ENCODE measurements at regions not wholly inside any gene's neighbourhood (a gene's known extent, or its start where the extent isn't known, plus 50 kb on each side); places are given as distances from the start of the nearest gene placed in this dataset.

DNA sequence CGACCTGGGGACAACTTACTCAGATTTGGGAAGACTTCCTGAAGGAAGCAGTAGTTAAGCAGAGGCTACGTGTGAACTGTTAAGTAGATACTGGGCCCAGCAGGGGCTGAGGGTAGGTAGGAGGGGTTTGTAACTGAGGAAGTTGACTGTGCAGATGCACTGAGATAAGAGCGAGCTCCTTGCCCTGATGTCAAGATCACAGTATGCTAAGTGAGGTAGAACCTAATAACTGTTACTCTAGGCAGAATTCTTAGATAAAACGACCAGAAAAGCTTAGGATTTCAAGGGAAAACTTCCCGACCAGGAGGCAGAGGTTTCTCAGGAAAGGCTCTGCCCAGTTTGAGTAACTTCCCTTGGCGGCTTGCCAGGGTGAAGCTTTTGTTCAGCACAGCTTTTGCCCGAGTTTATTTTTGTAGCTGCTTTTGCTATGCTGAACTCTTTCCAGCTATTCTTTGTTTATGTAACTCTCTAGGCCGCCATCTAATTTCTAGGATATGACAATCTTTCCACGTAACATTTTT, 632.1 kb downstream of the DIAPH3 start:
- DNase-seq (ENCODE audit: low read depth): peak; percentile 72

DNA sequence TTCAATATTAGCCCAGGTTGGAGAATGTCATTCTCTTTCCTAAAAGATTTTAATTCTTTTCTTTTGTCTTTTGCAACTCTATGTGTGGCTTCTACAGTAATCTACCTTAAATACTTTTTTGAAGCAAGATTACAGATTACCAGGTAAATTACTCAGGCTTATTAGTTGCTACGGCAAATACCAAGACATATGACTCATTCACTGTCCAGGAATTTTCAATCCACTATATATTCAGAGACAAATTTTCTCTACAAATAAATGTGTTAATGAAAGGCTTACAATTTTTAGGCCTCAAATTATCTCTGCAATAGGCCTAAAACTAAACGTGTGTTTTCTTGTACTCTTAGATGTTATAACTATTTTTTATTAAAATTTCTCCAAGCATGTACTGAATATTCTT, 631.3 kb downstream of the DIAPH3 start:
- DNase-seq (ENCODE audit: low read depth): no peak

DNA sequence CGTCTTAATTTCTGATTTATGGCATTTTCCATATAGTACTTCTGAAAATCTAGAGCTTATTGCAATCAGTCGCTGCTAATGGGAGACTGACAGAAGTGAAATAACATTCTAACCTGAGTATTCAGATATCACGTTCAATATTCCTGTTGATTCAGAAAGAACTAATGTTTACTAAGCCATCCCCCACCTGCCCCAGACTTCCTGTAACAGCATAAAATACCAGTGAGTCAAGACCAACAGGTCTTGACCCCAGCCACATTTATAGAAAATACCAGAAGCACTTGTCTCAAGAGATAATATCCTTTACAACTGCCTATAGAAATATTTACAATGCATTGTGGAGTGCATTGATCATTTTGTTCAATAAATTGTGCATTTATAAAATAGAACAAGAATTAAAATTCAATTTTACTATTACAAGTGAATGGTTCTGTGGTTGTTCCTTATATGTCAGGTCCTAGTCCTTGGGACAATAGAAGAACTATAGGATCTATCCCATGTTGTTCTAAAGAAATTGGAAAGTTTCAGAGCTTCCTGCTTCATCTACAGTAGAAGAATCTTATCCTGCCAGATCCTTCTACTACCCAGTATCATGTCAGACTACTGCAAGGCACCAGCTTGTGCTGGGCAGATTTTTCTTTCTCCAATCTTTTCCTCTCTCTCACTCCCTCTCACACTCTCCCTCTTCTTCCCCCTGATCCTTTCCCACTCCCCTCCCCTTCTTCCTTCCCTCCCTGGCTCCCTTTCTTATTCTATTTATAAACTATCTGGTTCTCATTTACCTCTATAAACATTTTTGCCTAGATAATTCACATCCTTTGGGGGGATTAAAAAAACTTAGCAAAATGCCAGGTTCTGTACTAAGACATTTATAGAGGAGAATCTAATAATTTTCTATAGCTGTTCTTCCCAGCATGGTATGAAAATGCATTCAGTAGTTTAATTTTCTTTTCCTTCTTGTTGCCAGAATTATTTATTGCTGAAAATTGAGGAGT, 629.9 kb downstream of the DIAPH3 start:
- peak; percentile 11 for DNase-seq (ENCODE audit: low read depth)

DNA sequence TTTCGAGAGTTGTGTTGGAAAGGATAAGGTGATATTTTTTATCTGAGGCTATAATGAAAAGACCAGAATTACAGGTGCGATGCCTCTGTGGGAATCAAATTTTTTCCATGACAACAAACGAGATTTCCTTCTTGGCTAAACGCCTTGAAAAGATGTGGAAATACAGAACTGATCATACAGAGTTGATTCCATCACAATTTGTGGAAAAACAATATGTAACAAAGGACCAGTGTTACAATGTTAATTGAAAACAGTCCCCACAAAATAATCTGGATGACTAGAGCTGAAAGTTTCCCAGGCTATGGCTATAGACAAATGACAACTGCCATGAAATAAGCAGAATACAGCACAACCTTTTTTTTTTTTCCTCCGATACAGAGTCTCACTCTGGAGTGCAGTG, 628.9 kb downstream of the DIAPH3 start:
- DNase-seq (ENCODE audit: low read depth): no peak

DNA sequence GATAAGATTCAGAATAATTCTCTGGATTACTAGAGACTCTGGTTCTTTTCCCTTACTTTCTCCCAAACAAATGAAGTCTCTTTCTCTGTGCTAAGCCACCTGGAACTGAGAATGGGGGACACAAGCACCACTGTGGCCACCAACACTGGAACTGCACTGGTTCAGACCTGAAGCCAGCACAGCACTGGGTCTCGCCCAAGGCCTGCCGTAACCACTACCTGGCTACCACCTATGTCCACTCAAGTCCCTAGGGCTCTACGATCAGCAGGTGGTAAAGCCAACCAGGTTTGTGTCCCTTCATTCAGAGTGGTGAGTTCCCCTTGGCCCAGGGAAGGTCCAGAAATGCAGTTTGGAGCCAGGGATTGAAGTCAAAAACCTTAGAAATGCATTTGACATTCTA, 626.2 kb downstream of the DIAPH3 start:
- DNase-seq (ENCODE audit: low read depth): no peak

DNA sequence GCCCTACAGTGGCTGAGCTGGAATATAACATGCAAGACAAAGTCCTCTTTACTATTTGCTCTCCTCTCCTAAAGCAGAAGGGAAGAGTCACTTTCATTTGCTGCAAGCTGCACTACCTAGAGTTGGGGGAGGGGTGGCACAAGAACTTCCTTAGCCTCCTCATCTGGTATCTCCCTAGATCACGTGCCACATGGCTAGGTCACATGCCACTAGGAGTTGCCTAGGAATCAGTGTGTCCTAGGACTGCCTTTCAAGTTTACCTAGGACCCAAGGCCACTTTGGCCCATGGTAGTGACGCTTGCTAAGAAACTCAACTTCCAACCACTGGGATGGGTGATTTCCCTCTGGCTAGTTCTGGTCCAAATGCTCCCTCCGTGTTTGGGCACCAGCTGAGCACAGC, 625.2 kb downstream of the DIAPH3 start:
- DNase-seq (ENCODE audit: low read depth): no peak

DNA sequence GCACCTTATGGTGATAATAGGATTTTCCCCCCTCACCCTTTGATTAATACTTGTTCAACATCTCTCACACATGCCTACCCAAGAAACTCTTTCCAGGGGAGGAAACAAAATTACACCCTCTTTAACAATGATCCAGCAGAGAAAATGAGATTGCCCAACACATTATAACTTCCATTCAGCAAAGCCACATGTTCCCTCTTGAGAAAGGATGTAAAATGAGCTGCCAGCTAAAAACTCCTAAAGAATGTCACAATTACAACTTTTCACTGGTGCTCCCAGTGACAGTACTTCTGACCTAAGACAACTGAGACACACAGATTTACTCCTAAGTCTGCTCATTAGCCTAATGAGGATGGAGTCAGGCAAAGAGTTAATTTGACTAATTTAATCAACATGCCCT, 621.4 kb downstream of the DIAPH3 start:
- DNase-seq (ENCODE audit: low read depth): no peak

DNA sequence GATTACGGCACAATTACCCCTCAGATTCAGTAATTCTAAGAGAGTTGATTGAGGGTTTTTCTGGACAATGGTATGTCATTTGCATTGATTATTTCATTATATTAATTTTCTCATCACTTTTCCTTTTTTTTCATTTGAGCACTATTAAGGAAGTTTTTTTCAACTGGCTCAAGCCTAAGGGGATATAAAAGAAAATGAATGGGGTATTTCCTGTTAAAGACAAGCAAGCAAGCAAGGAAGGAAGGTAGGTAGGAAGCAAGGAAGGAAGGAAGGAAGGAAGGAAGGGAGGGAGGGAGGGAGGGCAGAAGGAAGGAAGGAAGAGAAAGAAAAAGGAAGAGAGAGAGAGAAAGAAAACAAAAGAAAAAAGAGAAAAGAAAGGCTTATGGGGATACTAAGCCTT, 620.3 kb downstream of the DIAPH3 start:
- DNase-seq (ENCODE audit: low read depth): no peak

DNA sequence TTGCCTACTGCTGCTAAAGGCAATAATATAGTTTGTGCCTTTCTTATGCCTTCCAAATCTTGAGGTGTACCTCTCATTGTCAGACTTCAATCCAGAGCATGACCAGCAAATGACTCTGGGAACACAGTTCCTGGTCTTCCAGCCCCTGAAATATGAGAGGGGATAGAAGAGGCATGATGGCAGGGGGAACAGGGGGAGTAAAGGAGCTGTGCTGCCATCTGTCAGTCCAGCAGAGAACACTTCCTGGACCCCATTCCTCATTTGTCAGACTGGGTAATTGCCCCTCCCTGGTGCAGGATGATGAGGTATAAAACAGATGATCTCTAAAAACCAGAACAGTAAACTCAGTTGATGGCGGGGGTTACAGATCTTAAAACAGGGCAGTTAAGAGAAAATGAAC, 618.7 kb downstream of the DIAPH3 start:
- DNase-seq (ENCODE audit: low read depth): no peak

DNA sequence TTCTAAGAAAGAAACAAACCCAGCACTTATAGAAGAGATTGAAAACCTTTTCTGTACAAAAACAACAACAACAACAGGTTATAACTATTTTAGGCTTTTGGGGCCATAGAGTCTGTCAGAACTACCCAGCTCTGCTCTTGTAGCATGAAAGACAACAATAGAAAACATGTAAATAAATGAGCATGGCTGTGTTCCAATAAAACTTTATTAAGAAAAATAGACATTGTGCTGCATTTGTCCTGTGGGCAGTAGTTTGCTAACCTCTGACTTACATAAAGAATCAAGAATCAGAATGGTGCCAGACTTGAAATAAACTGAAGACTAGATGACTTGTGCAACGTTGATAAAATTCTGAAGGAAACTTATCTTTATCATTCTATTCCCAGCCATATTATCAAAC, 617.5 kb downstream of the DIAPH3 start:
- DNase-seq (ENCODE audit: low read depth): no peak

DNA sequence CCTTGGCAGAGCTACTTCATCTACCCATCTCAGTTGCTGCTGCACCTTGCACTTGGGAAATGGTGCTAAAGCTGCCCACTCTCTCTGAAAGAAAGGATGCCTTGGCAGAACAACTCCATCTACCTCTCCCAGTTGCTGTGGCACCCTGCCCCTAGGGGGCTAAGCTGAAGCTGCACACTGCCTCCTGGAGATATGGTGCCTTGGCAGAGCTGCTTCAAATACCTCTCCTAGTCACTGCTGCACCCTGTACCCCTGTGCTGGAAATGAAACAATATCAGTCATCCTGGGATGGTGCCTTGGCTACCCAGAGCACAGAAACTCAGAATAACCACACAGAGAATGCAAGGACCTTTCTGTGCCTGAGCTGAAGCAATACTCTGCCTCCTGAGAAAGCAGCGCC, 615.8 kb downstream of the DIAPH3 start:
- no peak for DNase-seq (ENCODE audit: low read depth)

DNA sequence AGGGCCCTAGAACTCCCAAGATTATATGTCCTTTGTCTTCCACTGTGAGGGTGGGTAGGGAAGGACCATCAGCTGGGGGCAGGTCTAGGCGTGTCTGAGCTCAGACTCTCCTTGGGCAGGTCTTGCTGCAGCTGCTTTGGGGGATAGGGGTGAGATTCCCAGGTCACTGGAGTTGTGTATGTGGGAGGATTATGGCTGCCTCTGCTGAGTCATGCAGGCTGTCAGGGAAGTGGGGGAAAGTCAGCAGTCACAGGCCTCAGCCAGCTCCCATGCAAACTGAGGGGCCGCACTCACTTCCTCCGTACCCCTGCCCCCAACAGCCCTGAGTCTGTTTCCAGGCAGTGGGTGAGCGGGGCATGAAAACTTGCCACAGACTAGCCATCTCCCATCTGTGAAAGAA, 600.8 kb downstream of the DIAPH3 start:
- no peak for DNase-seq (ENCODE audit: low read depth)

DNA sequence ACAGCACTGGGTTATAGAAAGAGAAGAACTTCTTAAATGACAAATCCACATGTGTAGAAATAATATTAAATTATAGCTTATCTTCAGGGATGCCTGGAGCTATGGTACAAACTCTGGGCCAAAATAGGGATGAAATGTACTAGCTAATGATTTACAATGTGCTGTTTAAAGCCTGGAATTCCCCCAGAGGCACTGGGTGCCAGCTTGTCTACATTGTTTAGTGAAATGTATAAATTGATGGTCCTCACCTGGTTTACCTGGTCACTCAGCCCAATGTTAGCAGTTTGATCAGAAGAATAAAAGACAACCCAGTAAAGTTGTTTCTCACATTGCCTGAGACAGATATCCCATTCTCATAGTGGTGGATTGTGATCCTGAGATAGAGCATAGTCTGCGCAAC, 597.2 kb downstream of the DIAPH3 start:
- DNase-seq (ENCODE audit: low read depth): no peak

DNA sequence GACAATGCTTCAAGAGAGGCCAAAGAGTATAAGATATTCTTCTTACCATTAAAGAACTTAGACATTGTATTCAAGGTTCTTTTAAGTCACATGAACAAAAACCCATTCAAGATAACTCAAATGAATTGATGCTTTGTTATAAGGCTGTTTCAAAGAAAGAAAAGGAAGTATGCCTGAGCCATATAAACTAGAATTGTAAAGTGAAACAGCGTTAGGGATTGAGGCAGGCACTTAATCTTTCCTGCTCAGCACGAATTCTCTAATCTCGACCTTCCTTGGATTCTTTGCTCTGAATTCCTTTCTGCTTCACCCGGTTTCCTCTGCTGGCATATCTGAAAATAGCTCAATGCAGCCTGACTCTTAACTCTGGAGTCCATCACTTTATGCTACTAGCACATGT, 595.4 kb downstream of the DIAPH3 start:
- no peak for DNase-seq (ENCODE audit: low read depth)

DNA sequence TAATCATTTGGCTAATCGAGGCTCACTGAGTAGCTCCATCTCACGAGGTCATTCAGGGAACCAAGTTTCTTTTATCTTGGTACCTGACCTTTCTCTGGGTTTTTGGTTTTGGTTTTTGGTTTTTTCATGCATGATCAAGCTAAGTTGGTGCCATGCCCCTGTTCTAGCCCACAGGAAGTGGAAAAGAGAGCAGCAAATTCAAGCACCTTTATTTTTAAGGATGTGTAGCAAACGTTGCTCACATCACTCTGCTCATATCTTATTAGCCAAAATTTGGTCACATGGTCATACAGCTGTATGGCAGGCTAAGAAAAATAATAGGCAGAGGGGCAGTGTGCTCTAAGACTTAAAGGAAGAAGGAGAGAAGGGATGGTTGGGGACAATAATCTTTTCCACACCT, 593.5 kb downstream of the DIAPH3 start:
- no peak for DNase-seq (ENCODE audit: low read depth)

DNA sequence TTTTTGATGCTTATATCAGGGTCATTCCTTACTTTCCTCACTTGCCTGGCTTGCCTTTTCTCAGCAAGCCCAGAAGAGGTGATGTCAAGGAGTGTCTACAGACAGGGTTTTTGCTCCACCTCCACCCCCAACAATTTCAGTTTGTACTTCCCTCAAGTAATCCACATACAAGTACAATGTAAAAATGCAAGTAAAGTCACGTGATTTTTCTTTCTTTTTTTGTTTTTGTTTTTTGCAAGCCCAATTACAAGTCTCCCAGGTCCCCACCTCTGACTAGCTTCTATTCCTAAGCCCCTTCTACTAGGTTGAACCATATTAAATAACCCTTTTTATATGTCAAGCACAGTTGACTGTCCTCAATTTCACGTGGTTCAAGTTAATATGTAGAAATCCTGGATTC, 579.6 kb downstream of the DIAPH3 start:
- DNase-seq (ENCODE audit: low read depth): no peak

DNA sequence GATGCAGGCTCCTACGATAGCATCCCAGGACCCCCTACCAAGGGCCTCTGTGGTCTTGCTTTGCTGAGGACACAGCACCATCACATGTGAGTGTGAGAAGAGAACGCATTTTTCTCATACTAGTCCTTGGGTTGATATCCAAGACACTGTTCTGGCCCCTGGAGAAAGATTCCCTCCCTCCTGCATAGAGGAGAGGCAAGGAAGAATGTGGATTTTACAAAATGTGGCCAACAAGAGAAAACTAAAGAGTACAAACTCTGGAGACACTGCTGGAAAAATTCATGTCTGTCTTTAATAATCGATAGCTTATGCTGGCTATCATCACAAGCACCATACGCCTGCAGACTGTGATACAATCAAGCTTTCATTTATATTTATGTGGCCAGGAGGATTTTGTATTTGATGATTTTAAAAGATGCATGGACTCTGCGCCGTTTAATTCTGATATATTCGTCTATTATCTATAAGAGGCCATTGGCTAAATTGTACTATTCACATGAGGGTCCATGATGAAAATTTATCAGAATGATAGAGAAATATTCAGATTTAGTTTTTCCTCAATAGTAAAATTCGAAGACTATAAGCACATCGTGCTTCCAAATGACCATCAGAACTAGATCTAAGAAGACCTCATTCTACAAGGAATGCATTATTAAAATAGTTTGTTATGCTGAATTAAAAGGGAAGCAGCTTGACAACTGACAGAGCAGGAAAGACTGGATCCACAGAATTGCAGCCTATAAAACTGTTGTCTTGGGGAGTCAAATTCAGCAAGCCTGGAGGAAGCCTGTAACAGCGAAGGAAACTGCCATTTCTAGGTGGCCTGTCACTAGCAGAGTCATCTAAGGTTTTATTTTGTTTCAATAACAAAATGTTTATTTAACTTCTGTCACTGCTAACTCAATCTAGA, 578.7 kb downstream of the DIAPH3 start:
- no peak for DNase-seq (ENCODE audit: low read depth)

DNA sequence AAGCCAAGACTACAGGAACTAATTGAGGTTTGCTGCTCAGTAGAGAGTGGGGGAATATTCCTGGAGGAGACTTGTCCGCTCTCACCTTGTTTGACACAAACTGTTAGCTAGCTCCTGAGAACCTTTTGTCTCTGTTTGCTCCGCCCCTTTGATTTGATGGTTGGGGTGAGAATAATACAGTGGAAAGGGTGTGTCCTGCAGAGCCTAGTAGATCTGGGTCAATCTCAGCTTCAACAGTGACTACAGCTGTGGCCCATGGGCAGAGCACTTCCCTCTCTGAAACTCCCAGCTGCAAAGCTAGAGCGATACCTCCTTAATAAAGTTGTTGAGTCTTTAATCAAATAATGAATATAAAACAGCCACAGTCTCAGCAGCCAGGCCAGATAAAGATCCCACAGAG, 576.7 kb downstream of the DIAPH3 start:
- no peak for DNase-seq (ENCODE audit: low read depth)

DNA sequence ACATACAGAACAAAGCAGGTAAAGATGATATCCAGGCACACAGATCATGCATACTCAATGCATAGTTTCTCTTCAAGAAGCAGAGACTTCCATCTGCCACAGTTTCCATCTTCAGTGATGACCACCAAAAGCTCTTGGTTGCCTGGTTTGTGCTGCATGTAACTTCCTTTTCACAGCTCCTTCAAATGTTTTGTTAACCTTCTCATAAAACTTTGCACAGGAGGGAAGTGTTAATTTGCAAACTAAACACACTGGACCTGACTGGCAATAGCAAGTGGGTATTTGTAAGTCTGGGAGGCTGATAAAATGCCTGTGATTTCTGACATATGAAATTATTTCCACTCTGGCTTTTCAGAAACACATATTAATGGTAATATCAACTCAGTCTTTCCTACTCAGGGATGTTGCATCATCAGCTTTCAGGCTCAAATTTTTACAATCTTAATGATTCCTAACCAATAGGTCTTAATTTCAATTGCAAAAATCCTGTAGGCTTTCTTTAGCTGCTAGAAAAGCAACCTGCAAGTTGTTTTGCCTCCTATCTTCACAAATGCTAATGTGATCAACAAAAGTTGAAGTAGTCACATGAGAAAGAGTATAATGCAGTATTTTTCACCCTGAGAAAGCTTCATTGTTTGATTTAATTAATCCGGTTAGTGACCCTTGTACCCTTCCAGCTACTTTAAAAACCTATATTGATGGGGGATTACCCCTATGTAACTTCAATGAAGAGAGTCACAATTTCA, 575.6 kb downstream of the DIAPH3 start:
- DNase-seq (ENCODE audit: low read depth): no peak

DNA sequence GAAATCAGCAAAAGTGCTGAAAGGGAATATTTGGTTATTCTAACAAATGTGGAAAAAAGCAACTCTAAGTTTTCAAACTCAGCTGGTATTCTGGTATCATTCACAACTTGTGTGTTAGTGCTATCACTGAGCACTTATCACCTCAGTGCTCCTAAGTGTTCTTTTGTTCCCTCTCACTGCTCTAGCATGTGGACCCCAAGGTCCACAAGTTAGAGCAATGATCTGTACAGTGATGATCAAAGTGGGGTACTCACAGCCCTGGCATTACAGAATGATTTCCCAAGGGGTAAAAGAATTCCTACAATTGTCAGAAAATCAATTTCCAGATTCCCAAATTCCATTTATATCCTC, 575.0 kb downstream of the DIAPH3 start:
- DNase-seq (ENCODE audit: low read depth): no peak

DNA sequence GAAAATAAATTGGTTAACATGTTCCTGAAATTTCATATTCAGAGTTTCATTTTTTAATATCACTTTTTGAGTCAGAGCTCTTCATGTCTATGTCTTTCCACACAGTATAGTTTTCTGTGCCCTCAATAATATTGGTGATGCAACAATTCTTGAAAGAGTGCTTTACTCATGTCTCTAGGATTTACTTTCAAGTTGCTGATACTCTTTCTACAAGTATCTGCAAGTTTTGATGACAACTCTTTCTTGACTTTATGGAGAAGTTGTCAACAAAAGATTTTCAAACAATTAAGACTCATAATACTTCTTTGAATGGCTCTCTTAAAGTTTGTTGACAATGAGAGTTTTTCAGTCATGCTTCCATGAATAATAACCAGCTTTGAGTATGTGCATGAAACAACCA, 561.7 kb downstream of the DIAPH3 start:
- DNase-seq (ENCODE audit: low read depth): no peak

DNA sequence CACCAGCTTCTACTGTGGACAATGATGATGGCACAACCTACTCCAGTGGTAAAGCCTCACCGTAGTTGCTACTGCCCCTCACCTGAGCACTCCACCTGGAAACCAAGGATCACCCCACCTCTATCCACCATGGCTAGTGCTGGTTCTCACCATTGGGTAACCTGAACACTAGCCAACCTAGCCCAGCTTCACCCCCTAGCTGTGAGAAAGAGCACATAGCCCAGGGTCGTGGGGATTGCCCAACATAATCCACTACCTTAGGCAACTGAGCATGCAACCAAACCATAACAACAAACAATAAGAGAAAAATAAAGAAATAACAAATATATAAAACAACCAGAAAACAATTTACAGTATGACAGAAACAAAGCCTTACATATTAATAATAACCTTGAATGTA, 560.1 kb downstream of the DIAPH3 start:
- DNase-seq (ENCODE audit: low read depth): no peak

Data from LHCN-M2 (cell line).